Fibroblast of mammary gland (primary cell): ENCODE measurements at regions not wholly inside any gene's neighbourhood (a gene's known extent, or its start where the extent isn't known, plus 50 kb on each side); places are given as distances from the start of the nearest gene placed in this dataset.
A peak's percentile ranks its signal among the peaks of the same experiment; 100 is the strongest.

Experiments
- DNase-seq: peaks from one replicate; pipeline ENCODE4 v3.0.0-alpha.2; 2010; ENCODE audit warnings: low read depth
- H3K4me3 ChIP-seq: 2 replicates; pipeline ENCODE4 v1.5.1; 2011; ENCODE audit warnings: low read depth, mild to moderate bottlenecking, low read length, moderate library complexity; ENCODE audit not compliant: control insufficient read depth
- CTCF ChIP-seq: conservative IDR thresholded peaks from 2 replicates; pipeline ENCODE4 v1.5.1; 2011; ENCODE audit warnings: low read depth, low read length, inconsistent platforms; ENCODE audit not compliant: control insufficient read depth, insufficient read depth

DNA sequence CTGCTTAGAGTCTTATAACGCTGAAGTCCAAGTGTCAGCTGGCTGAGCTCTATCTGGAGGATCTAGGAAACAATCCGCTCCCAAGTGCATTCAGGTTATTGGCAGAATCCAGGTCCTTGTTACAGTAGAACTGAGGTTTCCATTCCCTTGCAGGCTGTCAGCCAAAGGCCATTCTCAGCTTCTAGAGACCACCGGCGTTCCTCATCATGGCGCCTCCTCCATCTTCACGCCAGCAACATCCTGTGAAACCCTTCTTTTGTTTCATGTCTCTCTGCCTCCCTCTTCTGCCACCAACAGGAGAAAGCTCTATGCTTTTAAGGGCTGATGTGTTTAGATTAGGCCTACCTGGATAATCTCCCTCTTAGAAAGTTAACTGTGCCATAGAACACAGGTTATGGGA, 133.0 kb upstream of the RASSF8 start:
- TF ChIP-seq CTCF: peak; percentile 35
- peak; percentile 43 for DNase-seq
- no peak overlapping the region for H3K4me3 ChIP-seq

DNA sequence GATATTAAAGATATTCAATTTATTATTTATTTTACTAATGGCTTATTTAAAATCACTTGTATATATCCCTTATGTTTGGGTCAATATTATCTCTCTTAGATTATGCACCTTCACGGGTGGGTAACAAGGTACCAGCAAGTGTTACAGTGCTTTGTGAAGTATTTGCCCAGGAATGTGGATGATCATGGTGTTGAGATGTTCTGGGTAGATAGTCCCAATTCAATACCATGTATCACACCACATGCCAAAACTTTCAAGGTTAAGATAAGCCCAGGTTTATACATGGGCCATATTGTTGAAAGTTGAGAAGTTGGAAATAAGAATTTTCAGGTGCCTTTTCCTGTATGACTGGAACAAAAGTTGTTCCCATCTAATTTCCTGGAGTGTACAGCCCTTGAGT, 131.3 kb upstream of the RASSF8 start:
- no peak for DNase-seq
- H3K4me3 ChIP-seq: no peak overlapping the region
- TF ChIP-seq CTCF: no peak

DNA sequence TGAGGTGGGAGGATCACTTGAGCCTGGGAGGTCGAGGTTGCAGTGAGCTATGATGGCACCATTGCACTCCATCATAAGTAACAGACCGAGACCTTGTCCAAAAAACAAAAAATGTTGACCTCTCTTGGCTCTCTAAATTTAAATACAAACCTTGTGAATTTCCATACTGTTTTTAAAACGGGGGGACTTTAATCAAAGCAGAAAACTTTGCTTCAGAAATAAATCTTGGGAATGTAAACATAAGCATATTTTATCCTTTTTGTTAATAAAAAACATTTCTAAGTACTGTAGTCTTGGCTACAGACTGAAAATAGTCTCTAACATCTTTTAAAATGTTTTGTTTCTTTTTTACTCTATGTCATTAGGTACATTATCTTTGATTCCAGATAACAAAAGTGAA, 130.7 kb upstream of the RASSF8 start:
- DNase-seq: no peak
- TF ChIP-seq CTCF: no peak
- H3K4me3 ChIP-seq: no peak overlapping the region

- no peak for TF ChIP-seq CTCF
- H3K4me3 ChIP-seq: no peak overlapping the region
- DNase-seq: no peak
These were observed 130.3 kb upstream of the RASSF8 start for GRCh38 chr12:25828188-25828587.

DNA sequence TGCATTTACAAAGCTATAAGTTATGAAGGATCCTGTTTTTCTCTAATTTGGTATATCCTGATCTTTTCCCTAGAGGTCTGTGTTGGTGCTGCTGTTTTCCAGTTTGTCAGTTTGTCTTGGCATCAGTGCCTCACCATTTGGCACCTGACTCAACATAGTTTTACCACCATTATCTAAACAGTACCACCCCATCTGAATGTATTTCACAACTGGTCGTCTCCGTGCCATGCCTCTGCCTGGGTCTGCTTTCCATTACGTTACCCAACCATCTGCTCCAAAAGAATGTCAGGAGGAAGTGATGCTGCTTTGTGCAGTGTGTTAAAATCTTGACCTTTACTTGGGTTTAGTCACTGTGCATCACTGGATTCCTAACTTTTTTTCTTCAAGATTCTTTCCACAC, 129.3 kb upstream of the RASSF8 start:
- peak; percentile 98 for DNase-seq
- no peak overlapping the region for H3K4me3 ChIP-seq
- peak; percentile 8 for TF ChIP-seq CTCF

GRCh38 chr12:25830456-25830855, 128.0 kb upstream of the RASSF8 start:
- DNase-seq: peak; percentile 88
- no peak overlapping the region for H3K4me3 ChIP-seq
- TF ChIP-seq CTCF: no peak

DNA sequence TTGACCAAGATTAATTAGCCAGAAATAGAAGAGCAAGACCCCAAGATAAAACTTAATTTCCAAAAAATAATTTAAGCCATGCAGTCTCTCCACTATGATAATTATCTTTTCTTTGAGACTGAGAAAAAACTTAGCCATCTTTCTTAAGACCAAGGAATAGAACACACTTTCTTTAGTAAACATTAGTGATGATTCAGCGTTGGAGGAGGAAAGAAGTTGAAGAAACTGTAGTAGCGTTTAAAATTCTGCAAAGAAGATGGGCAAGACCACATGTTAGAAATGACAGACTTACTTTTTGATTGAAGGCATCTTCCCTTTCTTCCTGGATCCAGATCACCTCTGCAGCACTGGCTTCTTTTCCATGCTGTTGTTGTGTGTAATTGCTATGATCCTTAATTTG, 124.8 kb upstream of the RASSF8 start:
- peak; percentile 36 for DNase-seq
- no peak overlapping the region for H3K4me3 ChIP-seq
- no peak for TF ChIP-seq CTCF
